Body of pancreas (tissue), 4 donors: ENCODE measurements at regions not wholly inside any gene's neighbourhood (a gene's known extent, or its start where the extent isn't known, plus 50 kb on each side); places are given as distances from the start of the nearest gene placed in this dataset.

ENCODE experiments used
- ATAC-seq: fragments of 150-250 bp; one replicate; pipeline ENCODE4 v1.9.1; 2016
- DNase-seq, 4 donors: peaks; one replicate each; pipeline ENCODE4 v3.0.0-alpha.2; 2019
- H3K27ac ChIP-seq, 4 donors: fragments of 200-600 bp; sonication (generic); 1 replicate in 3 of 4; 2 replicates in 1 of 4; pipeline versions ENCODE4 v1.5.1 to v1.6.1; 2016 to 2019; ENCODE audit warnings: mild to moderate bottlenecking in 1 of 4, mixed read lengths in 1 of 4, moderate library complexity in 1 of 4
- H3K27me3 ChIP-seq, 2 donors: fragments of 200-600 bp; sonication (generic); one replicate each; pipeline ENCODE4 v1.6.0; 2016; ENCODE audit warnings: mild to moderate bottlenecking in 1 of 2
- H3K36me3 ChIP-seq, 2 donors: fragments of 200-600 bp; sonication (generic); replicated peaks in 1 of 2; 2 replicates each; pipeline ENCODE4 v1.5.1; 2016; ENCODE audit warnings: low read depth in 2 of 2; ENCODE audit not compliant: insufficient read depth in 1 of 2
- H3K4me1 ChIP-seq: fragments of 200-600 bp; sonication (generic); one replicate; pipeline ENCODE4 v1.6.0; 2016
- H3K4me3 ChIP-seq, 2 donors: fragments of 200-600 bp; sonication (generic); 1 replicate in 1 of 2; 2 replicates in 1 of 2; pipeline ENCODE4 v1.5.1; 2016 to 2019
- H3K9me3 ChIP-seq, 3 donors: fragments of 200-600 bp; sonication (generic); 1 replicate in 2 of 3; 2 replicates in 1 of 3; pipeline ENCODE4 v1.5.1; 2016
- CTCF ChIP-seq, 7 experiments: fragments of 450-650 bp in 4 of 7; fragments of 200-600 bp in 3 of 7; sonication (generic) in 3 of 7; IDR thresholded peaks; one replicate each; pipeline ENCODE4 v1.5.1; 2016 to 2019; ENCODE audit warnings: antibody characterized with exemption in 7 of 7
- POLR2A ChIP-seq, 3 donors: fragments of 450-650 bp; IDR thresholded peaks; one replicate each; pipeline ENCODE4 v1.6.1; 2016; ENCODE audit warnings: antibody characterized with exemption in 3 of 3, mild to moderate bottlenecking in 2 of 3
- WGBS, 2 donors: methylation state at CpG; one replicate each; pipeline ENCODE4 v1.1.5; 2017; 5-methylcytosine and 5-hydroxymethylcytosine counted together
- intact Hi-C: fragments of 100-400 bp; cut with DNase I; formaldehyde crosslinking; loops from one replicate; pipeline ENCODE4 v1.15.1; 2023

- no peaks in the 10 kb centered on the region for H3K4me1 ChIP-seq
- 67 to 77% methylated on average over 1 of the region's 1 CpG for WGBS, 2 donors
- no peaks in the 10 kb centered on the region for H3K36me3 ChIP-seq
- H3K27me3 ChIP-seq: no peaks in the 10 kb centered on the region
- no peaks in the 10 kb centered on the region for H3K9me3 ChIP-seq
- no peak for TF ChIP-seq POLR2A (IDR thresholded peaks at IDR 0.05)
- no peak for TF ChIP-seq CTCF (IDR thresholded peaks at IDR 0.05)
- intact Hi-C loops: loop anchor here (10.0 kb wide), 1 partner anchor 1315 kb away; no protein-coding TSS in a partner anchor
- no peak overlapping the region for H3K4me3 ChIP-seq
- H3K27ac ChIP-seq: no peak overlapping the region
- DNase-seq: no peak
- no peak for ATAC-seq
Observed at GRCh38 chr9:7579351-7579750, 220.2 kb downstream of the DMAC1 start.

- H3K27me3 ChIP-seq: no peaks in the 10 kb centered on the region
- 35 to 49% methylated on average over 3 of the region's 3 CpGs for WGBS, 2 donors
- no peak overlapping the region for H3K27ac ChIP-seq
- no peak for ATAC-seq
- no peak for DNase-seq
- H3K9me3 ChIP-seq: no peaks in the 10 kb centered on the region
- TF ChIP-seq POLR2A (IDR thresholded peaks at IDR 0.05): no peak
- no peak for TF ChIP-seq CTCF (IDR thresholded peaks at IDR 0.05)
- intact Hi-C loops: loop anchor here (10.0 kb wide), 1 partner anchor 1316 kb away; no protein-coding TSS in a partner anchor
- no peaks in the 10 kb centered on the region for H3K4me1 ChIP-seq
- no peaks in the 10 kb centered on the region for H3K36me3 ChIP-seq
- no peak overlapping the region for H3K4me3 ChIP-seq
Observed at GRCh38 chr9:7578951-7579350, 220.6 kb downstream of the DMAC1 start.

GRCh38 chr9:7570107-7570720 is 229.4 kb downstream of the DMAC1 start:
- DNase-seq (peak; percentile 58 to 70 (median 61)), ATAC-seq (peak; percentile 35)
- Histone ChIP-seq H3K36me3 (no peaks in the 10 kb centered on the region), H3K4me1 (no peaks in the 10 kb centered on the region), H3K27me3 (no peaks in the 10 kb centered on the region), H3K4me3 (no peak overlapping the region), H3K9me3 (no peaks in the 10 kb centered on the region), H3K27ac (no peak overlapping the region)
- TF ChIP-seq POLR2A (IDR thresholded peaks at IDR 0.05) (no peak), CTCF (IDR thresholded peaks at IDR 0.05) (peak; percentile 64 to 77 (median 71))
- 85 to 94% methylated on average over 1 of the region's 1 CpG for WGBS, 2 donors
- intact Hi-C loops: loop anchor here (10.0 kb wide), 1 partner anchor 1325 kb away; no protein-coding TSS in a partner anchor

- H3K4me1 ChIP-seq: no peaks in the 10 kb centered on the region
- no peak overlapping the region for H3K27ac ChIP-seq
- no peak overlapping the region for H3K4me3 ChIP-seq
- DNase-seq: no peak
- 55 to 64% methylated on average over 2 of the region's 2 CpGs for WGBS, 2 donors
- H3K9me3 ChIP-seq: no peaks in the 10 kb centered on the region
- intact Hi-C loops: loop anchor here (10.0 kb wide), 1 partner anchor 57 kb away; no protein-coding TSS in a partner anchor
- no peak for TF ChIP-seq CTCF (IDR thresholded peaks at IDR 0.05)
- TF ChIP-seq POLR2A (IDR thresholded peaks at IDR 0.05): no peak
- H3K36me3 ChIP-seq: no peaks in the 10 kb centered on the region
- ATAC-seq: no peak
- no peaks in the 10 kb centered on the region for H3K27me3 ChIP-seq
Observed at GRCh38 chr9:7567687-7568086, 231.9 kb downstream of the DMAC1 start.
